GM12878 (cell line): ENCODE measurements at regions not wholly inside any gene's neighbourhood (a gene's known extent, or its start where the extent isn't known, plus 50 kb on each side); places are given as distances from the start of the nearest gene placed in this dataset.

Experiments
- ATAC-seq: fragments of 200-7000 bp; cut with Tn5 transposase; 3 replicates; pipeline ENCODE4 v1.9.1; 2020; ENCODE audit warnings: mild to moderate bottlenecking, moderate library complexity
- BruUV-seq: library from RNA; stranded (reverse); fragments of 400-500 nt; replicated peaks from 2 replicates; lab custom pipeline; 2021; lab: Mats Ljungman, UMichigan
- CTCF ChIA-PET: fragments of 300-600 bp; sonication (Branson Sonifier 250); formaldehyde crosslinking; extraction: SDS; loops from one replicate; lab custom pipeline; 2021; ENCODE audit warnings: inconsistent platforms; lab: Yijun Ruan, JAX
- POLR2A ChIA-PET: fragments of 350-600 bp; formaldehyde crosslinking; extraction: SDS; loops from one replicate; lab custom pipeline; 2021; ENCODE audit warnings: inconsistent platforms; lab: Charles Lee
- RAD21 ChIA-PET: fragments of 300-600 bp; sonication (Branson Sonifier 250); formaldehyde crosslinking; loops from one replicate; lab custom pipeline; 2023; ENCODE audit warnings: antibody characterized with exemption; ENCODE audit not compliant: unreplicated experiment; lab: Charles Lee
- SMC1A ChIA-PET: fragments of 300-600 bp; sonication (Branson Sonifier 250); formaldehyde crosslinking; loops from one replicate; lab custom pipeline; 2023; ENCODE audit not compliant: unreplicated experiment, uncharacterized antibody; lab: Charles Lee
- DNase-seq: peaks from one replicate; pipeline ENCODE4 v3.0.0-alpha.2; 2011; ENCODE audit warnings: low read depth, low spot score
- FAIRE-seq: peaks from 3 replicates; lab custom pipeline; 2011; peaks lifted over from hg19 to GRCh38; lab: Jason Lieb, UNC
- H2AFZ ChIP-seq: 2 replicates; pipeline ENCODE4 v1.6.0; 2011; ENCODE audit warnings: low read depth, low read length, control low read depth; ENCODE audit not compliant: control insufficient read depth
- H3K27ac ChIP-seq: 2 replicates; pipeline ENCODE4 v1.5.1; 2011; ENCODE audit warnings: control low read depth; ENCODE audit not compliant: control insufficient read depth, insufficient read depth
- H3K27me3 ChIP-seq, 2 experiments: replicated peaks in 1 of 2; 2 replicates each; pipeline versions ENCODE4 v1.6.0 to v1.6.1; 2011; ENCODE audit warnings: low read length in 1 of 2; ENCODE audit not compliant: control insufficient read depth in 2 of 2, insufficient read depth in 2 of 2
- H3K36me3 ChIP-seq, 2 experiments: 2 replicates each; pipeline ENCODE4 v1.5.1; 2011; ENCODE audit warnings: low read length in 1 of 2; ENCODE audit not compliant: control insufficient read depth in 2 of 2, insufficient read depth in 2 of 2
- H3K4me1 ChIP-seq: 2 replicates; pipeline ENCODE4 v1.6.1; 2011; ENCODE audit warnings: mild to moderate bottlenecking, low read length, moderate library complexity, mixed read lengths; ENCODE audit not compliant: control insufficient read depth, insufficient read depth
- H3K4me2 ChIP-seq: 2 replicates; pipeline ENCODE4 v1.6.0; 2011; ENCODE audit warnings: control low read depth; ENCODE audit not compliant: control insufficient read depth, insufficient read depth
- H3K4me3 ChIP-seq: fragments of 200-600 bp; sonication (generic); 2 replicates; pipeline ENCODE4 v1.5.1; 2016
- H3K79me2 ChIP-seq: 2 replicates; pipeline ENCODE4 v1.6.0; 2011; ENCODE audit warnings: low read length; ENCODE audit not compliant: control insufficient read depth, insufficient read depth
- H3K9ac ChIP-seq: 2 replicates; pipeline ENCODE4 v1.8.0; 2011; ENCODE audit warnings: low read length, control low read depth, mixed read lengths; ENCODE audit not compliant: control insufficient read depth, insufficient read depth
- H3K9me3 ChIP-seq: replicated peaks from 3 replicates; pipeline ENCODE4 v1.5.1; 2011; ENCODE audit warnings: mild to moderate bottlenecking, low read length; ENCODE audit not compliant: control insufficient read depth, insufficient read depth
- H4K20me1 ChIP-seq: 2 replicates; pipeline ENCODE4 v1.6.0; 2011; ENCODE audit not compliant: control insufficient read depth, insufficient read depth
- BCL11A ChIP-seq: IDR thresholded peaks from 2 replicates; pipeline ENCODE4 v1.6.1; 2011; ENCODE audit warnings: low read depth, low read length
- CREM ChIP-seq: IDR thresholded peaks from 2 replicates; pipeline ENCODE4 v1.6.1; 2014; ENCODE audit warnings: antibody characterized with exemption, low read depth
- NR2C2 ChIP-seq: IDR thresholded peaks from 2 replicates; pipeline ENCODE4 v1.6.1; 2011; ENCODE audit warnings: borderline replicate concordance, low read depth; ENCODE audit not compliant: control insufficient read depth, insufficient read length
- POU2F2 ChIP-seq: IDR thresholded peaks from 3 replicates; pipeline ENCODE4 v1.6.1; 2011; ENCODE audit warnings: low read depth, mild to moderate bottlenecking, low read length, borderline replicate concordance
- SMARCA5 ChIP-seq: fragments of 450-650 bp; IDR thresholded peaks from 2 replicates; pipeline ENCODE4 v1.6.1; 2017; ENCODE audit warnings: mild to moderate bottlenecking
- SP1 ChIP-seq: IDR thresholded peaks from one replicate; pipeline ENCODE4 v1.6.1; 2011; ENCODE audit warnings: low read depth, low read length
- SPI1 ChIP-seq: IDR thresholded peaks from 2 replicates; pipeline ENCODE4 v1.6.1; 2011; ENCODE audit warnings: low read depth, mild to moderate bottlenecking, low read length, moderate library complexity, borderline replicate concordance; ENCODE audit not compliant: insufficient read depth
- YBX1 ChIP-seq: fragments of 450-650 bp; IDR thresholded peaks from 2 replicates; pipeline ENCODE4 v1.6.1; 2016; ENCODE audit warnings: antibody characterized with exemption
- ZNF217 ChIP-seq: fragments of 450-650 bp; IDR thresholded peaks from 2 replicates; pipeline ENCODE4 v1.6.1; 2017; ENCODE audit warnings: antibody characterized with exemption, mild to moderate bottlenecking
- ZNF384 ChIP-seq: IDR thresholded peaks from 2 replicates; pipeline ENCODE4 v1.6.1; 2012; ENCODE audit warnings: low read depth, mild to moderate bottlenecking, low read length, improper control_type of control experiment, borderline replicate concordance
- WGBS: methylation state at CpG from one replicate; pipeline ENCODE4 v1.1.6; 2016; ENCODE audit warnings: low lambda C conversion rate; ENCODE audit not compliant: insufficient replicate concordance, insufficient coverage; ENCODE audit errors: missing lambda C conversion rate; 5-methylcytosine and 5-hydroxymethylcytosine counted together
- in situ Hi-C: fragments of 300-500 bp; cut with MboI; formaldehyde crosslinking; loops from 9 replicates; pipeline ENCODE4 v1.14.3; 2018; ENCODE audit warnings: mixed read lengths
- intact Hi-C: fragments of 100-400 bp; cut with micrococcal nuclease; formaldehyde crosslinking; loops from one replicate; pipeline ENCODE4 v1.14.2; 2022; ENCODE audit not compliant: unreplicated experiment
- TF ChIP-seq, protein P1 (sequence below): IDR thresholded peaks from 2 replicates; pipeline ENCODE4 v1.6.1; 2011; ENCODE audit warnings: low read depth, mild to moderate bottlenecking, low read length, moderate library complexity, borderline replicate concordance; ENCODE audit errors: extremely low read depth
- TF ChIP-seq, protein P2 (sequence below): IDR thresholded peaks from 2 replicates; pipeline ENCODE4 v1.6.1; 2012; ENCODE audit warnings: low read depth, low read length, improper control_type of control experiment
- TF ChIP-seq, protein P3 (sequence below): fragments of 450-650 bp; formaldehyde crosslinking; IDR thresholded peaks from 2 replicates; pipeline ENCODE4 v1.4.0; 2020; ENCODE audit warnings: mild to moderate bottlenecking, moderate library complexity
- TF ChIP-seq, protein P4 (sequence below): IDR thresholded peaks from 2 replicates; pipeline ENCODE4 v1.6.1; 2012; ENCODE audit warnings: mild to moderate bottlenecking, low read depth, low read length

DNA sequence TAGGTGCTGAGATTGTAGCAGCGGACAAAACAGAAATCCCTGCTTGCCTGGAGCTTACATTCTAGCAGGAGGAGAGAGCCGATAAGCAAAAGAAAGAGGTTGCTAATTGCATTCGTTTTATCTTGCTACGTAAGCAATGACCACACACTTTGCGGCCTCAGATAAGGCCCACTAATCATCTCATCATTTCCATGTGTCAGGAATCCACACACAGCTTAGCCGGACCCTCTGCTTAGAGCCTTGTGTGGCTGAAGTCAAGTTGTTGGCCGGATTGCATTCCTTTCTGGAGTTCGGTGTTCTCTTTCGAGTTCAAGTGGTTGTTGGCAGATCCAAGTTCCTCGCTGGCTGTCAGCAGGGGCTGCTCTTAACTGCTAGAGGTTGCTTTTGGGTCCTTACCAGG lies 101.6 kb downstream of the CHST1 start:
- in situ Hi-C loops (no loop called here), intact Hi-C loops (no loop called here)
- ATAC-seq (no peak), FAIRE-seq (no peak), DNase-seq (no peak)
- Histone ChIP-seq H3K27me3 (peaks cover 3 to 4% of the 10 kb centered on the region in 2 experiments; a peak in 3 of 4 replicates), H3K4me1 (no peaks in the 10 kb centered on the region), H2AFZ (no peak overlapping the region), H3K36me3 (no peaks in the 10 kb centered on the region), H4K20me1 (no peaks in the 10 kb centered on the region), H3K9ac (no peak overlapping the region), H3K9me3 (no peaks in the 10 kb centered on the region), H3K27ac (no peak overlapping the region), H3K4me3 (no peak overlapping the region), H3K4me2 (no peak overlapping the region), H3K79me2 (no peaks in the 10 kb centered on the region)
- CTCF ChIA-PET = interaction anchor here (1.0 kb wide), 1 partner anchor 31 kb away, joined by 3 read pairs; no protein-coding TSS in a partner anchor
- WGBS = 12% methylated on average over 10 of the region's 10 CpGs
- RAD21 ChIA-PET = no interaction called here
- no TSS peak for BruUV-seq
- SMC1A ChIA-PET = no interaction called here
- POLR2A ChIA-PET = no interaction called here
- no peak for TF ChIP-seq CREM
- TF ChIP-seq, protein P1, sequence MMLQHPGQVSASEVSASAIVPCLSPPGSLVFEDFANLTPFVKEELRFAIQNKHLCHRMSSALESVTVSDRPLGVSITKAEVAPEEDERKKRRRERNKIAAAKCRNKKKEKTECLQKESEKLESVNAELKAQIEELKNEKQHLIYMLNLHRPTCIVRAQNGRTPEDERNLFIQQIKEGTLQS = no peak
- no peak for TF ChIP-seq SPI1
- no peak for TF ChIP-seq SMARCA5
- no peak for TF ChIP-seq ZNF384
- no peak for TF ChIP-seq BCL11A
- TF ChIP-seq, protein P2, sequence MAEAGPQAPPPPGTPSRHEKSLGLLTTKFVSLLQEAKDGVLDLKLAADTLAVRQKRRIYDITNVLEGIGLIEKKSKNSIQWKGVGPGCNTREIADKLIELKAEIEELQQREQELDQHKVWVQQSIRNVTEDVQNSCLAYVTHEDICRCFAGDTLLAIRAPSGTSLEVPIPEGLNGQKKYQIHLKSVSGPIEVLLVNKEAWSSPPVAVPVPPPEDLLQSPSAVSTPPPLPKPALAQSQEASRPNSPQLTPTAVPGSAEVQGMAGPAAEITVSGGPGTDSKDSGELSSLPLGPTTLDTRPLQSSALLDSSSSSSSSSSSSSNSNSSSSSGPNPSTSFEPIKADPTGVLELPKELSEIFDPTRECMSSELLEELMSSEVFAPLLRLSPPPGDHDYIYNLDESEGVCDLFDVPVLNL = no peak
- TF ChIP-seq SP1 = no peak
- TF ChIP-seq, protein P3, sequence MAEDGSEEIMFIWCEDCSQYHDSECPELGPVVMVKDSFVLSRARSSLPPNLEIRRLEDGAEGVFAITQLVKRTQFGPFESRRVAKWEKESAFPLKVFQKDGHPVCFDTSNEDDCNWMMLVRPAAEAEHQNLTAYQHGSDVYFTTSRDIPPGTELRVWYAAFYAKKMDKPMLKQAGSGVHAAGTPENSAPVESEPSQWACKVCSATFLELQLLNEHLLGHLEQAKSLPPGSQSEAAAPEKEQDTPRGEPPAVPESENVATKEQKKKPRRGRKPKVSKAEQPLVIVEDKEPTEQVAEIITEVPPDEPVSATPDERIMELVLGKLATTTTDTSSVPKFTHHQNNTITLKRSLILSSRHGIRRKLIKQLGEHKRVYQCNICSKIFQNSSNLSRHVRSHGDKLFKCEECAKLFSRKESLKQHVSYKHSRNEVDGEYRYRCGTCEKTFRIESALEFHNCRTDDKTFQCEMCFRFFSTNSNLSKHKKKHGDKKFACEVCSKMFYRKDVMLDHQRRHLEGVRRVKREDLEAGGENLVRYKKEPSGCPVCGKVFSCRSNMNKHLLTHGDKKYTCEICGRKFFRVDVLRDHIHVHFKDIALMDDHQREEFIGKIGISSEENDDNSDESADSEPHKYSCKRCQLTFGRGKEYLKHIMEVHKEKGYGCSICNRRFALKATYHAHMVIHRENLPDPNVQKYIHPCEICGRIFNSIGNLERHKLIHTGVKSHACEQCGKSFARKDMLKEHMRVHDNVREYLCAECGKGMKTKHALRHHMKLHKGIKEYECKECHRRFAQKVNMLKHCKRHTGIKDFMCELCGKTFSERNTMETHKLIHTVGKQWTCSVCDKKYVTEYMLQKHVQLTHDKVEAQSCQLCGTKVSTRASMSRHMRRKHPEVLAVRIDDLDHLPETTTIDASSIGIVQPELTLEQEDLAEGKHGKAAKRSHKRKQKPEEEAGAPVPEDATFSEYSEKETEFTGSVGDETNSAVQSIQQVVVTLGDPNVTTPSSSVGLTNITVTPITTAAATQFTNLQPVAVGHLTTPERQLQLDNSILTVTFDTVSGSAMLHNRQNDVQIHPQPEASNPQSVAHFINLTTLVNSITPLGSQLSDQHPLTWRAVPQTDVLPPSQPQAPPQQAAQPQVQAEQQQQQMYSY (CRISPR knock-in tag) = no peak
- no peak for TF ChIP-seq NR2C2
- TF ChIP-seq ZNF217 = no peak
- TF ChIP-seq POU2F2 = no peak
- TF ChIP-seq, protein P4, sequence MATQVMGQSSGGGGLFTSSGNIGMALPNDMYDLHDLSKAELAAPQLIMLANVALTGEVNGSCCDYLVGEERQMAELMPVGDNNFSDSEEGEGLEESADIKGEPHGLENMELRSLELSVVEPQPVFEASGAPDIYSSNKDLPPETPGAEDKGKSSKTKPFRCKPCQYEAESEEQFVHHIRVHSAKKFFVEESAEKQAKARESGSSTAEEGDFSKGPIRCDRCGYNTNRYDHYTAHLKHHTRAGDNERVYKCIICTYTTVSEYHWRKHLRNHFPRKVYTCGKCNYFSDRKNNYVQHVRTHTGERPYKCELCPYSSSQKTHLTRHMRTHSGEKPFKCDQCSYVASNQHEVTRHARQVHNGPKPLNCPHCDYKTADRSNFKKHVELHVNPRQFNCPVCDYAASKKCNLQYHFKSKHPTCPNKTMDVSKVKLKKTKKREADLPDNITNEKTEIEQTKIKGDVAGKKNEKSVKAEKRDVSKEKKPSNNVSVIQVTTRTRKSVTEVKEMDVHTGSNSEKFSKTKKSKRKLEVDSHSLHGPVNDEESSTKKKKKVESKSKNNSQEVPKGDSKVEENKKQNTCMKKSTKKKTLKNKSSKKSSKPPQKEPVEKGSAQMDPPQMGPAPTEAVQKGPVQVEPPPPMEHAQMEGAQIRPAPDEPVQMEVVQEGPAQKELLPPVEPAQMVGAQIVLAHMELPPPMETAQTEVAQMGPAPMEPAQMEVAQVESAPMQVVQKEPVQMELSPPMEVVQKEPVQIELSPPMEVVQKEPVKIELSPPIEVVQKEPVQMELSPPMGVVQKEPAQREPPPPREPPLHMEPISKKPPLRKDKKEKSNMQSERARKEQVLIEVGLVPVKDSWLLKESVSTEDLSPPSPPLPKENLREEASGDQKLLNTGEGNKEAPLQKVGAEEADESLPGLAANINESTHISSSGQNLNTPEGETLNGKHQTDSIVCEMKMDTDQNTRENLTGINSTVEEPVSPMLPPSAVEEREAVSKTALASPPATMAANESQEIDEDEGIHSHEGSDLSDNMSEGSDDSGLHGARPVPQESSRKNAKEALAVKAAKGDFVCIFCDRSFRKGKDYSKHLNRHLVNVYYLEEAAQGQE = no peak
- TF ChIP-seq YBX1 = no peak
